Effector memory CD4-positive, alpha-beta T cell (primary cell): ENCODE measurements at regions not wholly inside any gene's neighbourhood (a gene's known extent, or its start where the extent isn't known, plus 50 kb on each side); places are given as distances from the start of the nearest gene placed in this dataset.

ENCODE experiments used
- DNase-seq, 3 donors: peaks; one replicate each; pipeline ENCODE4 v3.0.0-alpha.2; 2020
- H3K27ac ChIP-seq: 2 replicates; pipeline ENCODE4 v1.7.0; 2013; ENCODE audit warnings: mild to moderate bottlenecking, low read length, moderate library complexity; ENCODE audit not compliant: insufficient read depth, poor library complexity, severe bottlenecking
- H3K27me3 ChIP-seq: replicated peaks from 2 replicates; pipeline ENCODE4 v1.7.0; 2013; ENCODE audit warnings: mild to moderate bottlenecking, low read length; ENCODE audit not compliant: insufficient read depth, control insufficient read depth, poor library complexity, severe bottlenecking
- H3K36me3 ChIP-seq: 2 replicates; pipeline ENCODE4 v1.7.0; 2013; ENCODE audit warnings: mild to moderate bottlenecking, low read length, moderate library complexity; ENCODE audit not compliant: control insufficient read depth, insufficient read depth
- H3K4me1 ChIP-seq: 2 replicates; pipeline ENCODE4 v1.7.0; 2013; ENCODE audit warnings: low read length, mild to moderate bottlenecking; ENCODE audit not compliant: control insufficient read depth, insufficient read depth, poor library complexity, severe bottlenecking
- H3K4me3 ChIP-seq: 2 replicates; pipeline ENCODE4 v1.7.0; 2013; ENCODE audit warnings: low read length, low read depth, mild to moderate bottlenecking; ENCODE audit not compliant: insufficient read depth, poor library complexity, severe bottlenecking
- H3K9me3 ChIP-seq: 2 replicates; pipeline ENCODE4 v1.7.0; 2013; ENCODE audit warnings: mild to moderate bottlenecking, low read length, moderate library complexity; ENCODE audit not compliant: control insufficient read depth

GRCh38 chr4:57460967-57461366 is 350.8 kb upstream of the IGFBP7 start:
- DNase-seq, result no peak

GRCh38 chr4:57448901-57449300 is 338.7 kb upstream of the IGFBP7 start:
- no peak overlapping the region for H3K4me3 ChIP-seq
- DNase-seq, result no peak
- H3K9me3 ChIP-seq, result no peaks in the 10 kb centered on the region
- no peaks in the 10 kb centered on the region for H3K4me1 ChIP-seq
- no peaks in the 10 kb centered on the region for H3K36me3 ChIP-seq
- H3K27me3 ChIP-seq, result no peaks in the 10 kb centered on the region
- H3K27ac ChIP-seq, result no peak overlapping the region

More at GRCh38 chr4:57460967-57461366, 350.8 kb upstream of the IGFBP7 start:
- Histone ChIP-seq H3K4me3 (no peak overlapping the region), H3K36me3 (no peaks in the 10 kb centered on the region), H3K4me1 (no peaks in the 10 kb centered on the region), H3K27ac (no peak overlapping the region), H3K27me3 (no peaks in the 10 kb centered on the region), H3K9me3 (no peaks in the 10 kb centered on the region)

GRCh38 chr4:57448452-57448851 is 338.3 kb upstream of the IGFBP7 start:
- no peak overlapping the region for H3K4me3 ChIP-seq
- no peaks in the 10 kb centered on the region for H3K27me3 ChIP-seq
- H3K27ac ChIP-seq, result no peak overlapping the region
- H3K9me3 ChIP-seq, result no peaks in the 10 kb centered on the region
- H3K36me3 ChIP-seq, result no peaks in the 10 kb centered on the region
- H3K4me1 ChIP-seq, result no peaks in the 10 kb centered on the region
- DNase-seq, result no peak

GRCh38 chr4:57446266-57446665 is 336.1 kb upstream of the IGFBP7 start:
- no peak overlapping the region for H3K27ac ChIP-seq
- H3K9me3 ChIP-seq, result no peaks in the 10 kb centered on the region
- DNase-seq, result no peak
- H3K36me3 ChIP-seq, result no peaks in the 10 kb centered on the region
- no peak overlapping the region for H3K4me3 ChIP-seq
- no peaks in the 10 kb centered on the region for H3K4me1 ChIP-seq
- no peaks in the 10 kb centered on the region for H3K27me3 ChIP-seq

GRCh38 chr4:57445686-57446085 is 335.5 kb upstream of the IGFBP7 start:
- H3K36me3 ChIP-seq, result no peaks in the 10 kb centered on the region
- H3K27ac ChIP-seq, result no peak overlapping the region
- H3K4me1 ChIP-seq, result no peaks in the 10 kb centered on the region
- DNase-seq, result no peak
- H3K4me3 ChIP-seq, result no peak overlapping the region
- H3K9me3 ChIP-seq, result no peaks in the 10 kb centered on the region
- no peaks in the 10 kb centered on the region for H3K27me3 ChIP-seq

GRCh38 chr4:57444671-57445070 is 334.5 kb upstream of the IGFBP7 start:
- H3K9me3 ChIP-seq, result no peaks in the 10 kb centered on the region
- DNase-seq, result no peak
- no peaks in the 10 kb centered on the region for H3K4me1 ChIP-seq
- H3K36me3 ChIP-seq, result no peaks in the 10 kb centered on the region
- H3K27me3 ChIP-seq, result no peaks in the 10 kb centered on the region
- H3K27ac ChIP-seq, result no peak overlapping the region
- H3K4me3 ChIP-seq, result no peak overlapping the region

GRCh38 chr4:57443787-57444186 is 333.6 kb upstream of the IGFBP7 start:
- H3K4me1 ChIP-seq, result no peaks in the 10 kb centered on the region
- no peaks in the 10 kb centered on the region for H3K9me3 ChIP-seq
- no peaks in the 10 kb centered on the region for H3K36me3 ChIP-seq
- H3K27me3 ChIP-seq, result no peaks in the 10 kb centered on the region
- DNase-seq, result no peak
- no peak overlapping the region for H3K27ac ChIP-seq
- no peak overlapping the region for H3K4me3 ChIP-seq

GRCh38 chr4:57443308-57443707 is 333.1 kb upstream of the IGFBP7 start:
- H3K36me3 ChIP-seq, result no peaks in the 10 kb centered on the region
- H3K27me3 ChIP-seq, result no peaks in the 10 kb centered on the region
- no peaks in the 10 kb centered on the region for H3K4me1 ChIP-seq
- H3K9me3 ChIP-seq, result no peaks in the 10 kb centered on the region
- no peak overlapping the region for H3K4me3 ChIP-seq
- H3K27ac ChIP-seq, result no peak overlapping the region
- no peak for DNase-seq

GRCh38 chr4:57442831-57443291 is 332.7 kb upstream of the IGFBP7 start:
- DNase-seq, result no peak
- H3K27me3 ChIP-seq, result no peaks in the 10 kb centered on the region
- no peak overlapping the region for H3K4me3 ChIP-seq
- H3K36me3 ChIP-seq, result no peaks in the 10 kb centered on the region
- H3K4me1 ChIP-seq, result no peaks in the 10 kb centered on the region
- no peak overlapping the region for H3K27ac ChIP-seq
- H3K9me3 ChIP-seq, result no peaks in the 10 kb centered on the region

- Histone ChIP-seq H3K9me3 (no peaks in the 10 kb centered on the region), H3K4me1 (no peaks in the 10 kb centered on the region), H3K4me3 (no peak overlapping the region), H3K27me3 (no peaks in the 10 kb centered on the region), H3K36me3 (no peaks in the 10 kb centered on the region), H3K27ac (no peak overlapping the region)
- DNase-seq, result no peak
These were observed 332.1 kb upstream of the IGFBP7 start for GRCh38 chr4:57442241-57442640.

- Histone ChIP-seq H3K4me3 (no peak overlapping the region), H3K27ac (no peak overlapping the region), H3K36me3 (no peaks in the 10 kb centered on the region), H3K27me3 (no peaks in the 10 kb centered on the region), H3K9me3 (no peaks in the 10 kb centered on the region), H3K4me1 (no peaks in the 10 kb centered on the region)
- no peak for DNase-seq
These were observed 327.5 kb upstream of the IGFBP7 start for GRCh38 chr4:57437649-57438048.
